HG02623 (cell line): ENCODE measurements at regions not wholly inside any gene's neighbourhood (a gene's known extent, or its start where the extent isn't known, plus 50 kb on each side); places are given as distances from the start of the nearest gene placed in this dataset.
"Not testable (repeated sequence)": the region's sequence is repeated elsewhere in the genome, so short reads cannot be mapped to it uniquely, and the experiment has no call there.

Experiments used
- ATAC-seq: cut with Tn5 transposase; IDR thresholded peaks from one replicate; pipeline ENCODE4 v1.9.1; 2021; ENCODE audit warnings: moderate library complexity; ENCODE audit not compliant: unreplicated experiment

GRCh38 chr4:180962268-180962667 lies 1280.9 kb upstream of the TENM3 start:
- ATAC-seq = no peak

- ATAC-seq = no peak
These were observed 1276.9 kb upstream of the TENM3 start for GRCh38 chr4:180966312-180966711.

- no peak for ATAC-seq
These were observed 1275.3 kb upstream of the TENM3 start for GRCh38 chr4:180967936-180968335.

- ATAC-seq = no peak
These were observed 1269.3 kb upstream of the TENM3 start for GRCh38 chr4:180973894-180974293.

GRCh38 chr4:180990931-180991330 lies 1252.3 kb upstream of the TENM3 start:
- ATAC-seq = no peak

- ATAC-seq = no peak
These were observed 1249.9 kb upstream of the TENM3 start for GRCh38 chr4:180993244-180993836.

- no peak for ATAC-seq
These were observed 1248.5 kb upstream of the TENM3 start for GRCh38 chr4:180994722-180995121.

- no peak for ATAC-seq
These were observed 1244.0 kb upstream of the TENM3 start for GRCh38 chr4:180999217-180999616.

- ATAC-seq = no peak
These were observed 1239.1 kb upstream of the TENM3 start for GRCh38 chr4:181004056-181004455.

GRCh38 chr4:181006499-181007260 lies 1236.5 kb upstream of the TENM3 start:
- no peak for ATAC-seq

- ATAC-seq = no peak
These were observed 1235.5 kb upstream of the TENM3 start for GRCh38 chr4:181007751-181008150.

GRCh38 chr4:181008164-181008563 lies 1235.0 kb upstream of the TENM3 start:
- no peak for ATAC-seq

GRCh38 chr4:181013162-181013561 lies 1230.0 kb upstream of the TENM3 start:
- ATAC-seq = no peak

- ATAC-seq = no peak
These were observed 1226.2 kb upstream of the TENM3 start for GRCh38 chr4:181017038-181017437.

- no peak for ATAC-seq
These were observed 1224.7 kb upstream of the TENM3 start for GRCh38 chr4:181018472-181018871.

- no peak for ATAC-seq
These were observed 1224.3 kb upstream of the TENM3 start for GRCh38 chr4:181018913-181019312.

GRCh38 chr4:181020456-181020855 lies 1222.7 kb upstream of the TENM3 start:
- ATAC-seq = no peak

GRCh38 chr4:181021213-181021612 lies 1222.0 kb upstream of the TENM3 start:
- ATAC-seq = no peak

- ATAC-seq = not testable (repeated sequence)
These were observed 1212.9 kb upstream of the TENM3 start for GRCh38 chr4:181030135-181030921.

GRCh38 chr4:181030961-181031360 lies 1212.2 kb upstream of the TENM3 start:
- no peak for ATAC-seq

- ATAC-seq = no peak
These were observed 1199.7 kb upstream of the TENM3 start for GRCh38 chr4:181043486-181043885.

GRCh38 chr4:181046809-181047208 lies 1196.4 kb upstream of the TENM3 start:
- no peak for ATAC-seq
